Liver (tissue), 8 donors: ENCODE measurements at regions not wholly inside any gene's neighbourhood (a gene's known extent, or its start where the extent isn't known, plus 50 kb on each side); places are given as distances from the start of the nearest gene placed in this dataset.

Experiments used
- DNase-seq: peaks from one replicate; pipeline ENCODE4 v3.0.0-alpha.2; 2017; ENCODE audit warnings: low spot score
- H3K27ac ChIP-seq, 2 donors: one replicate each; pipeline ENCODE4 v1.7.0; 2013; ENCODE audit warnings: inconsistent platforms in 2 of 2, low read length in 2 of 2, control low read depth in 1 of 2, low read depth in 1 of 2, mild to moderate bottlenecking in 1 of 2
- H3K27me3 ChIP-seq, 4 donors: one replicate each; pipeline versions ENCODE4 v1.6.1 to v1.7.0; 2013; ENCODE audit warnings: low read length in 3 of 4, inconsistent platforms in 1 of 4, mild to moderate bottlenecking in 1 of 4, moderate library complexity in 1 of 4; ENCODE audit not compliant: control insufficient read depth in 4 of 4, insufficient read depth in 4 of 4
- H3K36me3 ChIP-seq, 4 donors: one replicate each; pipeline versions ENCODE4 v1.6.1 to v1.7.0; 2013; ENCODE audit warnings: low read length in 3 of 4, mild to moderate bottlenecking in 3 of 4, low read depth in 1 of 4, moderate library complexity in 1 of 4; ENCODE audit not compliant: control insufficient read depth in 4 of 4, insufficient read depth in 3 of 4
- H3K4me1 ChIP-seq, 4 donors: one replicate each; pipeline versions ENCODE4 v1.6.1 to v1.7.0; 2013; ENCODE audit warnings: low read length in 3 of 4, mild to moderate bottlenecking in 3 of 4, moderate library complexity in 1 of 4; ENCODE audit not compliant: control insufficient read depth in 4 of 4, insufficient read depth in 4 of 4
- H3K4me3 ChIP-seq, 3 donors: one replicate each; pipeline versions ENCODE4 v1.6.1 to v1.7.0; 2013; ENCODE audit warnings: low read length in 3 of 3, control low read depth in 1 of 3, low read depth in 1 of 3, mild to moderate bottlenecking in 1 of 3
- H3K9ac ChIP-seq, 2 donors: one replicate each; pipeline ENCODE4 v1.7.0; 2013; ENCODE audit warnings: low read length in 2 of 2, mild to moderate bottlenecking in 2 of 2, moderate library complexity in 2 of 2, control low read depth in 1 of 2, low read depth in 1 of 2
- H3K9me3 ChIP-seq, 4 donors: one replicate each; pipeline versions ENCODE4 v1.6.1 to v1.7.0; 2013; ENCODE audit warnings: low read length in 3 of 4; ENCODE audit not compliant: control insufficient read depth in 4 of 4
- ATF3 ChIP-seq: IDR thresholded peaks from 2 replicates; pipeline ENCODE4 v1.6.1; 2016; ENCODE audit warnings: antibody characterized with exemption
- CTCF ChIP-seq: fragments of 150-350 bp; IDR thresholded peaks from 2 replicates; pipeline ENCODE4 v1.5.1; 2017; ENCODE audit warnings: improper control_type of control experiment, low read depth, low read length; ENCODE audit not compliant: missing input control
- EGR1 ChIP-seq, 2 donors: IDR thresholded peaks; 2 replicates each; pipeline ENCODE4 v1.6.1; 2016 to 2018; ENCODE audit warnings: antibody characterized with exemption in 2 of 2, low read depth in 2 of 2
- FOXA1 ChIP-seq: IDR thresholded peaks from 2 replicates; pipeline ENCODE4 v1.6.1; 2016; ENCODE audit warnings: antibody characterized with exemption
- FOXA2 ChIP-seq: IDR thresholded peaks from 2 replicates; pipeline ENCODE4 v1.6.1; 2016; ENCODE audit warnings: antibody characterized with exemption
- GABPA ChIP-seq, 2 donors: IDR thresholded peaks in 1 of 2; conservative IDR thresholded peaks in 1 of 2; 2 replicates each; pipeline ENCODE4 v1.6.1; 2016; ENCODE audit warnings: antibody characterized with exemption in 2 of 2, mild to moderate bottlenecking in 1 of 2, moderate library complexity in 1 of 2
- HNF4A ChIP-seq, 2 donors: conservative IDR thresholded peaks; 2 replicates each; pipeline ENCODE4 v1.6.1; 2016; ENCODE audit warnings: antibody characterized with exemption in 2 of 2, mild to moderate bottlenecking in 2 of 2
- HNF4G ChIP-seq: IDR thresholded peaks from 2 replicates; pipeline ENCODE4 v1.6.1; 2016; ENCODE audit warnings: antibody characterized with exemption
- JUND ChIP-seq, 2 donors: IDR thresholded peaks; 2 replicates each; pipeline ENCODE4 v1.6.1; 2016; ENCODE audit warnings: antibody characterized with exemption in 2 of 2
- NR2F2 ChIP-seq: IDR thresholded peaks from 2 replicates; pipeline ENCODE4 v1.6.1; 2016; ENCODE audit warnings: antibody characterized with exemption
- RAD21 ChIP-seq, 2 donors: IDR thresholded peaks; 2 replicates each; pipeline ENCODE4 v1.6.1; 2016; ENCODE audit warnings: antibody characterized with exemption in 2 of 2, mild to moderate bottlenecking in 2 of 2
- REST ChIP-seq: IDR thresholded peaks from 2 replicates; pipeline ENCODE4 v1.6.1; 2016; ENCODE audit warnings: antibody characterized with exemption, mild to moderate bottlenecking
- RXRA ChIP-seq, 2 donors: IDR thresholded peaks; 2 replicates each; pipeline ENCODE4 v1.6.1; 2017 to 2018; ENCODE audit warnings: antibody characterized with exemption in 2 of 2, mild to moderate bottlenecking in 1 of 2
- SP1 ChIP-seq: IDR thresholded peaks from 2 replicates; pipeline ENCODE4 v1.6.1; 2018; ENCODE audit warnings: antibody characterized with exemption, mild to moderate bottlenecking
- YY1 ChIP-seq: IDR thresholded peaks from 2 replicates; pipeline ENCODE4 v1.6.1; 2016; ENCODE audit warnings: antibody characterized with exemption, mild to moderate bottlenecking
- ZBTB33 ChIP-seq: IDR thresholded peaks from 2 replicates; pipeline ENCODE4 v1.6.1; 2016; ENCODE audit warnings: antibody characterized with exemption
- WGBS: extraction: QIAGEN DNeasy Blood & Tissue Kit; methylation state at CpG from one replicate; pipeline ENCODE4 v1.1.7; 2013; 5-methylcytosine and 5-hydroxymethylcytosine counted together
- donor health status: healthy.
- donor health status: healthy.
- donor health status: healthy.
- donor health status: healthy.
- donor health status: healthy.

GRCh38 chr1:90810681-90811080 is 93.6 kb upstream of the BARHL2 start:
- Histone ChIP-seq H3K27ac (no peak overlapping the region), H3K27me3 (no peaks in the 10 kb centered on the region), H3K36me3 (no peaks in the 10 kb centered on the region), H3K9ac (no peak overlapping the region), H3K4me3 (no peak overlapping the region), H3K4me1 (no peaks in the 10 kb centered on the region), H3K9me3 (no peaks in the 10 kb centered on the region)
- WGBS, result 95% methylated on average over 6 of the region's 6 CpGs
- no peak for TF ChIP-seq RAD21 (IDR thresholded peaks at IDR 0.05)
- no peak for TF ChIP-seq JUND (IDR thresholded peaks at IDR 0.05)
- TF ChIP-seq NR2F2, result no peak
- no peak for TF ChIP-seq RXRA (IDR thresholded peaks at IDR 0.05)
- TF ChIP-seq FOXA2, result no peak
- no peak for TF ChIP-seq HNF4A (conservative IDR thresholded peaks at IDR 0.05)
- no peak for TF ChIP-seq REST
- TF ChIP-seq CTCF, result no peak
- TF ChIP-seq HNF4G, result no peak
- no peak for TF ChIP-seq ZBTB33
- TF ChIP-seq ATF3, result no peak
- no peak for TF ChIP-seq SP1
- TF ChIP-seq YY1, result no peak
- no peak for TF ChIP-seq GABPA (IDR thresholded peaks at IDR 0.05 in 1 of 2, conservative IDR thresholded peaks at IDR 0.05 in 1 of 2)
- DNase-seq, result no peak

- Histone ChIP-seq H3K27ac (no peak overlapping the region), H3K9me3 (no peaks in the 10 kb centered on the region), H3K4me3 (no peak overlapping the region), H3K36me3 (no peaks in the 10 kb centered on the region), H3K9ac (no peak overlapping the region), H3K27me3 (no peaks in the 10 kb centered on the region), H3K4me1 (no peaks in the 10 kb centered on the region)
- WGBS, result 80% methylated on average over 3 of the region's 3 CpGs
- no peak for TF ChIP-seq CTCF
- TF ChIP-seq JUND (IDR thresholded peaks at IDR 0.05), result no peak
- no peak for TF ChIP-seq EGR1 (IDR thresholded peaks at IDR 0.05; ENCODE audit: low read depth in 2 of 2)
- no peak for TF ChIP-seq RXRA (IDR thresholded peaks at IDR 0.05)
- TF ChIP-seq ZBTB33, result no peak
- TF ChIP-seq REST, result no peak
- TF ChIP-seq NR2F2, result no peak
- no peak for TF ChIP-seq FOXA1
- no peak for DNase-seq
Measured at GRCh38 chr1:90809996-90810395, 92.9 kb upstream of the BARHL2 start.
